GM19023 (cell line): ENCODE measurements at regions not wholly inside any gene's neighbourhood (a gene's known extent, or its start where the extent isn't known, plus 50 kb on each side); places are given as distances from the start of the nearest gene placed in this dataset.
"Not testable (repeated sequence)": the region's sequence is repeated elsewhere in the genome, so short reads cannot be mapped to it uniquely, and the experiment has no call there.

Source experiments
- ATAC-seq: cut with Tn5 transposase; IDR thresholded peaks from one replicate; pipeline ENCODE4 v1.9.1; 2021; ENCODE audit warnings: mild to moderate bottlenecking, moderate library complexity; ENCODE audit not compliant: unreplicated experiment

DNA sequence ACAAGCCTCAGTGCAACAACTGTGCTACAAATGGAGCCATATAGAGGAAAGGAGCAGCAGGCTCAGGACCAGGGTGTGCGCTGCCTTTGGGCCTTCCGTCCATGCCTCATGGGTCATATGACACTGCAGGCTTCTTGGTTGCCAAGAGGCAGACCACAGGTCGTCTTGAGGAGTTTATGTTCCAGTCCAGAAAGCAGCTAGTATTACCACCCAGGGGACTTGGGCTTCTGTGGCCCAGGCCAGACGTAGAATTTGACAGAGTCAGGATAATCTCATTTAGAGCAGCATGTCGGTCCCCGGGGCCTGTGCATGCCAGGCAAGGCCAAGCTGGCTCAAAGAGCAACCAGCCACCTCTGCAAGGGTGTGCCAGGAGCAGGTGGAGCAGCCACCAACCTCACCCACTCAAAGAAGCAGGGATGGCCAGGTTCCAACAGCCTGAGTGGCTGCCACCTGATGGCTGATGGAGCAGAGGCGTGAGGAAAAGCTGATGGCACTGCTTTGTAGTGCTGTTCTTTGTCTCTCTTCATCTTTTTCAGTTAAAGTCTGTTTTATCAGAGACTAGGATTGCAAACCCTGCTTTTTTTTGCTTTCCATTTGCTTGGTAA lies 109.1 kb downstream of the CCDC74A start:
- not testable (repeated sequence) for ATAC-seq

DNA sequence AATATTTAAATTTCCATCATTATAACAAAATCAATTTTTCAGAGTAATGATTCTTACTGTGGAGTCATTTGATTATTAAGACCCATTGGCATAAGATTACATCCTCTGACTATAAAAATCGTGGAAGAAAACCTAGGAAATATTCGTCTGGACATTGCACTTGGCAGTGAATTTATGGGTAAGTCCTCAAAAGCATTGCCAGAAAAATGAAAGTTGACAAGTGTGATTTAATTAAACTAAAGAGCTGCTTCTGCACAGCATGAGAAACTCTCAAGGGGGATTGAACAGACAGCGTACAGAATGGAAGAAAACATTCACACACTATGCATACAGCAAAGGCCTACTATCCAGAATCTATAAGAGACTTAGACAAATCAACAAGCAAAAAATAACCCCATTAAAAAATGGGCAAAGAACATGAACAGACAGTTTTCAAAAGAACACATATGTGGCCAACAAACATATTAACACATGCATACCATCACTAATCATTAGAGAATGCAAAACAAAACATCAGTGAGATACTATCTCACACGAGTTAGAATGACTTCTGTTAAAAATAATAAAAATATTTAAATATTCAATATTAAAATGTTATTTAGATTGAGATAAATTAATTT lies 111.4 kb downstream of the CCDC74A start:
- ATAC-seq: not testable (repeated sequence)

DNA sequence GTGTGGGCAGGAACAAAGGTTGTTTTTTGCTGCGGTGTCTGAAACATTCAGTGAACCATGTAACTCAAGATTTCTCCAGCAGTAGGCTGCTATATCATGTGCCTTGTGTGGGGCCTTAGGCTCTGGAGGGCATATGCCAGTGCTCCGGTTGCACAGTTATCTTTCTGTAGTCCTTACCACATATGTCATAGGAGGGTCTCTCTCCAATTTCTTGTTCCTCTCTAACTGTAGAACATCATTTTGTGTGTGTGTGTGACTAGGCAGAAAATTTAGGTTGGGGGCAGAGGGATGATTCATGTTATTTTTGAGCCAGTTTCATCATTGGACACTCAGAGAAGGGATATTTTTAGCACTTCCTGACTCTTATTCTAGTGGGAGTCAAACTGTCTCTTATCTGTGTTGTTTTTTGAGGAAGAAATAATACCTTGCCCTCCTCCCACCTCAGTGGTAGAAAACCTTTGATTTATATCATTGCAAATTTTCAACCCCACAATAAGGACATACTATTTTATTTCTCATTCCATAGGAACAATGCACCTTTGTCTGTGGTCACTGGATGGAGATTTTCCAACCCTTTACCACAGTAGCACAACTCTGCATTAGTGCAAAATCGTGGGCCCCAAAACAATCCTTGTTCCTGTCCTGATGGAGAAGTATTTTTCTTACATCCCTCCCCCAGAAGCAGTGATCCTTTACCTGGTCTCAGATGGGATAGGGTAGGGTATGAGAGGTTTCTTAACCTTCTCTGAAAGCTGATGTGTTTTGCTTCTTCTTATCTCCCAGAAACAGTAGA lies 113.9 kb downstream of the CCDC74A start:
- no peak for ATAC-seq

DNA sequence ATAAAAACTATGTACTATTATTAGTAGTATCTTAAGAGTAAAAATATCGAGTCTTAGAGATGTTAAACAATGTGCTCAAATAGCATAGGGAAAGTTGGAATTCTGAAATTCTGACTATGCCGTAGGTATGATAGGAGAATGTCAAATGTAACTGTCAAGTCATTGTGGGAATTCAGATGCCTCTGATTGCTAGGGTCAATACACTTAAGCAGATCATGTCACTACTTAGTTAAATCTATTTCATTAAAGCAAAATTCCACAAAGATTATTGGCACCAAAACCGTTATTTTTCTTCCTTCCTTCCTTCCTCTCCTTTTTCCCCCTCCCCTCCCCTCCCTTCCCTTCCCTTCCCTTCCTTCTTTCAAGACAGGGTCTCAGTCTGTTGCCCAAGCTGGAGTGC lies 115.5 kb downstream of the CCDC74A start:
- not testable (repeated sequence) for ATAC-seq

DNA sequence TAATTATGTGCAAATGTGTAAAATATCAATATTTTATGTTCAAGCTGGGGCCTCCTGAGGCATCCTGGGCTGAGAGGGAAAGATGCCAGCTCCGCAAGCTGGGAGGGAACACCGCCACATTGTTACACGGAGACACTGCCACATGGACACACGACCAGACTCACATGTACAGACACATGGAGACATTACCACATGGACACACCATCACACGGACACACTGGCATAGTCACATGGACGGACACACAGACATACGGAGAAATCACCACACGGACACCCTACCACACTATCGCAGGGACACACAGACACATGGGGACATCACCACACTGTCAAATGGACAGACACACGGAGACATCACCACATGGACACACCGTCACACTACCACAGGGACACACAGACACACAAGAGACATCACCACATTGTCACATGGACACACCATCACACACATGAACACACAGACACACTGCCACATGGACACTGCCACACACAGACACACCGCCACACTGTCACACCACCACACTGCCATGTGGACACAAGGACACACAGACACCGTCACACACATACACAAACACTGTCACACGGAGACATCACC lies 117.6 kb downstream of the CCDC74A start:
- no peak for ATAC-seq

DNA sequence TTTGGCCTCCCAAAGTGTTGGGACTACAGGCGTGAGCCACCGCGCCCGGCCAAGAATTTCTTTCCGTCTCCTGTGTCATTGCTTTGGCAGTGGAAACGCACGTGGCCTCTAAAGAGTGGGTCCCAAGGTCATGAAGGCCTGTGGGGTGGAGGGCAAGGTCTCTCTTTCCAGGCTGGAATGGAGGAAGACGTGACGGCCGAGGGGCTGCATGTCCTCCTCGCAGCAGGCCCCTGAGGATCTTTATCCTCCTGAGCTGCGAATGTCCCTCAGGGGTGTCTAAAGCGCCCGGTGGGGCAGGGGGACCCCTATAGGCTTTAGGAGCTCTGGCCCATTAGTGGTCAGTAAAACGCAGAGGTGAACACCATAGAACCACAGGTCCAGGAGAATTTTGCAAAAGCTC lies 118.5 kb downstream of the CCDC74A start:
- ATAC-seq: not testable (repeated sequence)

DNA sequence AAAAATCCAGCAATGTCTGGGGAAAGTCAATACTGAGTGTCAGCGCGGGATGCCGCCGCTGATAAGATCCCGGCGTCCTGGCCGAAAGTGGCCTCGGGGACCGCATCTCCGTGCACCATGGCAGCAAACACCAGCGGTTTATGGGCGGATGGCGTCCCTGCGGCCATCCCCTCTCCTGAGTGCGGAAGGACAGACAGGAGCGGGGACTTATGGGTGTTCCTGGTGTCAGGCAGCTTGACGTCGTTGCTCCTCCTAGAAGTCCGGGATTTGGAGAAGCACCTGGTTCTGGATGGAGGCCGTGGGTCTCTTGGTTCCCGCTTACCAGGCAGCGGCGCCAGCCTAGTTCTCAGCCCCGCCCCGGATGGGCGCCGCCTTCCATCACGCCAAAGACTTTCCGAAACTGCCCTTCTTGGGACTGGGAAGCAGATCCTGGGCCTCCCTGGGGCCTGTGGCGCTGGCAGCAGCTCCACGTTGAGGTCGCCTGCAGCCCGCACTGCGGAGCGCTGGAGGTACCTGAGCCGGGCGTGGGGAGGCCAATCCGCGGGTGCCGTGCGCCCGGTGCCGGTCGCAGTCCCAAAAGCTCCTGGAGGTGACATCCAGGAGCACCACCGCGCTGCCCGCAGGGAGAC lies 119.1 kb downstream of the CCDC74A start:
- ATAC-seq: no peak

GRCh38 chr2:131648565-131648964 lies 120.9 kb downstream of the CCDC74A start:
- ATAC-seq: not testable (repeated sequence)

DNA sequence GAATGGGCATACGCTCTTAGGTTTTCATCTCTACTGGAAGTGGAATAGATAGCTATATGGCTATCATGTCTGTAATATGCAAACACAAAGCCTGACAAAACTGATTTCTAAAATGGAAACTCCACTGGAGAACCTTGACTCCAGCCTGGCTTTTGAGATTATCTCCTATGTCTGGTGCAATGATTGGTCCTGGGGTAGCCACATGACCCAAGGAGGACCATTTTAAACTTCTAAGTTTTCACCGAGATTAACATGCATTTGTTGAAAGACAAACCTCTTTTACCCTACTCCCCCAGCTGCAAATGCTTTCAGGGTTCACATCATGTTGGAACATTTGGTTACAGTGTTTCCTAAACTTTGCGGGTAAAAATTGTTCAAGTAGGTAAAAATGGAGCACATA lies 124.6 kb downstream of the CCDC74A start:
- ATAC-seq: not testable (repeated sequence)

DNA sequence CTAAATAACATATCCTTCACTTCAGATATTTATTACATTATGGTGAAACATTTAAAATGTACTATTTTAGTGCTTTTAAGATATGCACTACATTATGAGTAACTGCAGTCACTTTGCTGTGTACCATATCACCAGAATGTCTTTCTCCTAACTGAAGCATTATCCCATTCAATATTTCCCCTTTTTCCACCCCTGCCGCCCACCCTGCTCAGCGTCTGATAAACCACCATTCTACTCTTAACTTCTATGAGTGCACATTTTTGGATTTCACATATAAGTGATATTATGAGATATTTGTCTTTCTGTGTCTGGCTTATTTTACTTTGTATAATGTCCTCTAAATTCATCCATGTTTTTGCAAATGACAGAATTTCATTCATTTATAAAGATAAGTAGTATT lies 126.4 kb downstream of the CCDC74A start:
- not testable (repeated sequence) for ATAC-seq

DNA sequence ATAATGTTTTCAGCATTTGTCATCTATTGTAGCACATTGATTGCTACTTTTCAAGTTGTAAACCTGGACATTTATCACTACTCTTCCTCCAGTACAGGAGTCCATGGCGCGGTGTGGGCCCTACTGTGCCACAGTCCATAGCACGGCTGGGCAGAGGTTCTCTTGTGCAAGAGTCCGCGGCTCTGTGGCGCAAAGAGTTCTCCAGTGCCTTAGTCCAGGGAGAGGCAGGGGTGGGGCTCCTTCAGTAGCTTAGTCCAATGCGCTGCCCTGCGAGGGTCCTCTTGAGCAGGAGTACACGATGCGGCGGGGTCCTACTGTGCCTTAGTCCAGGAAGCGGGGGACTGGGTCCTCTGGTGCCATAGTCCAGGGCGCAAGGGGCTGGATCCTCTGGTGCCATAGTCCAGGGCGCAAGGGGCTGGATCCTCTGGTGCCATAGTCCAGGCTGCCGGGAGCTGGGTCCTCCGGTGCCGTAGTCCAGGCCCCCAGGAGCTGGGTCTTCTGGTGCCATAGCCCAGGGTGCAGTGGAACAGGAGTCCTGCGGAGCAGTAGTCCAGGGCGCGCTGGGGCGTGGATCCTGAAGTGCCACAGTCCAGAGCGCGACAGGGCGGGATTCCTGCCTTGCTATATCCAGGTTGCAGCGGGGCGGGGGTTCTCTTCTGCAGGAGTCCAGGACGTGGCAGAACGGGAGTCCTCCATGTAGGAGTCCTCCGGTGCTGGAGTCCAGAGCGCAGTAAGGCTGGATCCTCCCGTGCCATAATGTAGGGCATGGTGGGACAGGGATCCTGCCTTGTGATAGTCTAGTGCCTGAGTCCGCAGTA lies 129.3 kb downstream of the CCDC74A start:
- no peak for ATAC-seq

- ATAC-seq: no peak
These were observed 130.4 kb downstream of the CCDC74A start for GRCh38 chr2:131657895-131658768.

DNA sequence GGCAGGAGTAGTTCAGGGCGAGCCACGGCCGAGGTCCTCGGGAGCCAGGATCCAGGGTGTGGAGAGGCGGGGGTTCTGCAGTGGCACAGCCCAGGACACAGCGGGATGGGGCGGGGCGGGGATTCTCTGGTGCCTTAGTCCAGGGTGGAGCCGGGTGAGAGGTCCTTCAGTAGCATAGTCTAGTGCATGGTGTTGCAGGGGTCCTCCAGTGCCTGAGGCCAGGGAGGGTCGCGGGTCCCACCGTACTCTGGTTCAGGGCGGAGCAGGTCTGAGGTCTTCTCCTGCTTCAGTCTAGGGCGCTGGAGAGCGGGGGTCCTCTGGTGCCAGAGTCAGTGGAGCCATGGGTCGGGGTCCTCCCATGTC lies 131.1 kb downstream of the CCDC74A start:
- ATAC-seq: no peak

DNA sequence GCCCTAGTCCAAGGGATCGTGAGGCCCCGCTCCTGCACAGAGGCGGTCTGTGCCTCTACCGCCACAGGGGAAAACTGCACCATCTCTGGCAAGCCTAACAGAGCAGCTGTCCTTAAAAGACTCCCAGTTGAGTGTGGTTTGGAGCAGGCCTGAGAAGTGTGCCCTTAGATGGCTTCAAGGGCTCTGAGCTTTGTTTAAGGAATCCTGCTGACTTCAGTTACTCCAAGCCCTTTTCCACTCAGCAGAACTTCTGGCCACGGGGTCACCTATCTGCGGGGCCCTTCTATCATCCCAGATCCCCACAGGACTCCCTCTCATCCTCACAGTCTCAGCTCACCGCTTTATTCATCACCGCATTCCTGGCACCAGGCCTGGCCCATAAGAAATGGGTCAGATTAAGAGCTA lies 131.5 kb downstream of the CCDC74A start:
- no peak for ATAC-seq

GRCh38 chr2:131661101-131661782 lies 133.6 kb downstream of the CCDC74A start:
- not testable (repeated sequence) for ATAC-seq

DNA sequence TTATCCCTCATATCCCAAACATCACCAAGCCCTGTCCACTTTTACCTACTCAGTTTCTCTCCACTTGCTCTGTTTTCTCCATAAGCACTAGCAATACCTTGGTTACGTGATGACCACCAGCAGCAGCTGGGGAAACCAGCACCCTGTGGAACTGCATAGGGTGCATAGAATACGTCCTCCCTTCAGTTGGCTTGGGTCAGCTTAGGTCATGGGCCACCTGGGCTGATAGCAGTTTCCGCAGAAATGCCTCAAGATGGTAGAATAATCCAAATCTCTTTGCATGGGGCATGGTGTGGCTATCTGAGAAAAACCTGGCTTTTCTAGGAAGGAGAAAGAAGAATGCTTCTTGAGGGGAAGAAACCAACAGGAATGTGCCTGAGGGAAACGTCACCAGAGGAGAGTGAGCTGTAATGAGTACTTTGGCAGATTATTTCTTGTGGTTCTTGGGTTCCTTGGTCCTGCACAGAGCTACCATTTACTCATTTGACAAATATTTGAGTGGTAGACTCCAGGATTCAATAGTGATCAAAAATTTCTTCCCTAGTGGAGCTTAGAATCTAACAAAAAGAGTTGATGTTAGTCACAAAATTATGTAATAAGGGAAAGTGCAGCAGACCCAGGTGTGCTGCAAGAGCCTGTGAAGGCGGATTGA lies 134.3 kb downstream of the CCDC74A start:
- ATAC-seq: not testable (repeated sequence)

DNA sequence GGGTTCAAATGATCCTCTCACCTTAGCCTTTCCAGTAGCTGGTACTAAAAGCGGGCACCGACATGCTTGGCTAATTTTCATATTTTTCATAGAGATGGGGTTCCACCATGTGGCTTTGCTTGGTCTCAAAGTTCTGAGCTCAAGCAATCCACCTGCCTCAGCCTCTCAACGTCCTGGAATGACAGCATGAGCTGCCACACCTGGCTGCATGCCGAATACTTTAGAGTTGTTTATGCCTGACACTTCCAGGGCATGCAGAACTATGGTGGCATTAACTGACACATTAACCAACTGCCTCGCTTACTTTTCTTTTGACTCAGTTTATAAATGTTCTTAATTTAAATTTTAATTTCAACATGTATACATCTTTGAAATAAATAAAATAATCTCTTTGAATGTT lies 135.8 kb downstream of the CCDC74A start:
- not testable (repeated sequence) for ATAC-seq

DNA sequence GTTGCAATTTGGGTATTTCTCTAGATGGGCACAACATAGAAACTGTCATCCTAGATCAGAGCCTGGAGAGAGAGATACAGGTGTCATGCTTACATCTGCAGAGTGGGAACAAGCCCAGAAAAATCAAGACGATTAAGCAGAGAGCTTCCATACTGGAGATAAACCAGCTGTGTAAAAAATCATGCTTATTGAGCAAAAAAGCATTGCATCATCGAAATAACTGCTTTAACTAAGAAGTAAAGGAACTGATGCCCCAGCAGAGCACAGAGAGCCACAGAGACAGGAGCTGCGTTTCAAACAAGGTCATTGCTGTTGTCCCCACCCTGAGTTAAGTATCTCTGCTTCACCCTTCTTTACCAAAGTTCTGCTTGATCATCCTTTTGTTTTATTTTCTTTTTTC lies 138.0 kb downstream of the CCDC74A start:
- not testable (repeated sequence) for ATAC-seq
